HFFc6 (cell line): ENCODE measurements at regions not wholly inside any gene's neighbourhood (a gene's known extent, or its start where the extent isn't known, plus 50 kb on each side); places are given as distances from the start of the nearest gene placed in this dataset.

ENCODE experiments used
- DNase-seq: peaks from one replicate; pipeline ENCODE4 v3.0.0-alpha.2; 2018
- H3K27ac Mint-ChIP-seq: 2 replicates; pipeline ENCODE4 v1.8.0; 2020; ENCODE audit warnings: mild to moderate bottlenecking, mixed read lengths
- H3K27me3 Mint-ChIP-seq: 2 replicates; pipeline ENCODE4 v1.8.0; 2021; ENCODE audit warnings: mild to moderate bottlenecking, moderate library complexity, mixed read lengths; ENCODE audit not compliant: insufficient read depth
- H3K36me3 Mint-ChIP-seq: 2 replicates; pipeline ENCODE4 v1.8.0; 2021; ENCODE audit warnings: low read depth, mixed read lengths
- H3K4me1 Mint-ChIP-seq: 2 replicates; pipeline ENCODE4 v1.8.0; 2020; ENCODE audit warnings: low read depth, mixed read lengths
- H3K4me3 Mint-ChIP-seq: 2 replicates; pipeline ENCODE4 v1.8.0; 2020; ENCODE audit warnings: mild to moderate bottlenecking, moderate library complexity, mixed read lengths
- H3K9me3 Mint-ChIP-seq: 2 replicates; pipeline ENCODE4 v1.8.0; 2020; ENCODE audit warnings: mild to moderate bottlenecking, mixed read lengths
- CTCF ChIP-seq: fragments of 200-600 bp; sonication (generic); IDR thresholded peaks from 2 replicates; pipeline ENCODE4 v1.5.0; 2021; ENCODE audit warnings: antibody characterized with exemption, mild to moderate bottlenecking

- no peak for TF ChIP-seq CTCF
- no peak for DNase-seq
- Mint-ChIP-seq H3K9me3 (no peaks in the 10 kb centered on the region), H3K4me1 (peaks cover 52% of the 10 kb centered on the region), H3K36me3 (no peaks in the 10 kb centered on the region), H3K4me3 (no peak overlapping the region), H3K27me3 (no peaks in the 10 kb centered on the region), H3K27ac (no peak overlapping the region)
Measured at GRCh38 chr1:221444346-221444745, 297.5 kb downstream of the DUSP10 start.

GRCh38 chr1:221448585-221449175 lies 293.2 kb downstream of the DUSP10 start:
- Mint-ChIP-seq H3K27me3 (no peaks in the 10 kb centered on the region), H3K4me3 (no peak overlapping the region), H3K27ac (peak overlapping the region; percentile 70), H3K9me3 (no peaks in the 10 kb centered on the region; the same call in 1 of the 2 replicates), H3K36me3 (peaks cover 4% of the 10 kb centered on the region; the same call in 1 of the 2 replicates), H3K4me1 (peaks cover 40% of the 10 kb centered on the region)
- no peak for TF ChIP-seq CTCF
- no peak for DNase-seq

GRCh38 chr1:221449194-221449593 lies 292.7 kb downstream of the DUSP10 start:
- H3K27me3 Mint-ChIP-seq: no peaks in the 10 kb centered on the region
- no peak for DNase-seq
- H3K36me3 Mint-ChIP-seq: peaks cover 4% of the 10 kb centered on the region; the same call in 1 of the 2 replicates
- no peaks in the 10 kb centered on the region; the same call in 1 of the 2 replicates for H3K9me3 Mint-ChIP-seq
- peaks cover 45% of the 10 kb centered on the region for H3K4me1 Mint-ChIP-seq
- H3K27ac Mint-ChIP-seq: peak overlapping the region; percentile 70
- TF ChIP-seq CTCF: no peak
- peak overlapping the region; percentile 60; the same call in 1 of the 2 replicates for H3K4me3 Mint-ChIP-seq

GRCh38 chr1:221449801-221450470 lies 292.0 kb downstream of the DUSP10 start:
- Mint-ChIP-seq H3K36me3 (peaks cover 4% of the 10 kb centered on the region; the same call in 1 of the 2 replicates), H3K27me3 (no peaks in the 10 kb centered on the region), H3K4me3 (peak overlapping the region; percentile 60), H3K27ac (peak overlapping the region; percentile 70), H3K9me3 (no peaks in the 10 kb centered on the region; the same call in 1 of the 2 replicates), H3K4me1 (peaks cover 52% of the 10 kb centered on the region)
- no peak for TF ChIP-seq CTCF
- peak; percentile 32 for DNase-seq

GRCh38 chr1:221451741-221452140 lies 290.1 kb downstream of the DUSP10 start:
- DNase-seq: no peak
- no peak overlapping the region for H3K4me3 Mint-ChIP-seq
- TF ChIP-seq CTCF: no peak
- H3K36me3 Mint-ChIP-seq: peaks cover 4% of the 10 kb centered on the region; the same call in 1 of the 2 replicates
- no peaks in the 10 kb centered on the region; the same call in 1 of the 2 replicates for H3K9me3 Mint-ChIP-seq
- no peak overlapping the region for H3K27ac Mint-ChIP-seq
- peaks cover 55% of the 10 kb centered on the region for H3K4me1 Mint-ChIP-seq
- H3K27me3 Mint-ChIP-seq: no peaks in the 10 kb centered on the region
